ENCODE measurements at regions not wholly inside any gene's neighbourhood (a gene's known extent, or its start where the extent isn't known, plus 50 kb on each side); places are given as distances from the start of the nearest gene placed in this dataset.

DNA sequence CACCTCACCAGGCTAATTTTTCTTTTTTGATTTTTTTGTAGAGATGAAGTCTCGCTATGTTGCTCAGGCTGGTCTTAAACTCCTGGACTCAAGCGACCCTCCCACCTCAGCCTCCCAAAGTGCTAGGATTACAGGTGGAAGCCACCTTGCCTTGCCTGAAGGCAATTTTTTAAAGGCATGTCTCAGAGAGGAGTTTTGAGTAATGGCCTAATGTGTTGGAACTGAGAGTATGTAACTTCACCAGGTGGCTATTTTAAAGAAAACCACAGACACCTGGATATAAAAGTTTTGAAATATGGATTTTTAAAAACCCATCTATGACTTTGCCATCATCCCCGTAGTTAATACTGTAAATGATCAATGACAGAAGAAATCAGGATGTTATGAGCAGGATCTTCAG lies 119.8 kb upstream of the ATP8B1 start:
- Histone ChIP-seq H3K27ac (ENCODE audit: low read depth in 1 of 2, low read length in 2 of 2) (no peak overlapping the region), H3K4me1 (ENCODE audit: control insufficient read depth in 4 of 4, insufficient read depth in 4 of 4, low read length in 3 of 4) (peaks cover 0 to 5% (median 3%) of the 10 kb centered on the region in 4 donors), H3K36me3 (ENCODE audit: control insufficient read depth in 4 of 4, insufficient read depth in 3 of 4, low read depth in 1 of 4, low read length in 3 of 4) (no peaks in the 10 kb centered on the region), H3K27me3 (ENCODE audit: control insufficient read depth in 4 of 4, insufficient read depth in 4 of 4, low read length in 3 of 4) (no peaks in the 10 kb centered on the region), H3K4me3 (ENCODE audit: low read depth in 1 of 3, low read length in 3 of 3) (no peak overlapping the region), H3K9me3 (ENCODE audit: control insufficient read depth in 4 of 4, low read length in 3 of 4) (no peaks in the 10 kb centered on the region), H3K9ac (ENCODE audit: low read depth in 1 of 2, low read length in 2 of 2) (no peak overlapping the region)
- TF ChIP-seq RXRA (IDR thresholded peaks at IDR 0.05) = no peak
- TF ChIP-seq, protein P1, sequence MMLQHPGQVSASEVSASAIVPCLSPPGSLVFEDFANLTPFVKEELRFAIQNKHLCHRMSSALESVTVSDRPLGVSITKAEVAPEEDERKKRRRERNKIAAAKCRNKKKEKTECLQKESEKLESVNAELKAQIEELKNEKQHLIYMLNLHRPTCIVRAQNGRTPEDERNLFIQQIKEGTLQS (IDR thresholded peaks at IDR 0.05) = no peak
- no peak for TF ChIP-seq JUND (IDR thresholded peaks at IDR 0.05)
- no peak for TF ChIP-seq YY1 (IDR thresholded peaks at IDR 0.05)
- TF ChIP-seq RAD21 (IDR thresholded peaks at IDR 0.05) = no peak
- TF ChIP-seq, protein P2, sequence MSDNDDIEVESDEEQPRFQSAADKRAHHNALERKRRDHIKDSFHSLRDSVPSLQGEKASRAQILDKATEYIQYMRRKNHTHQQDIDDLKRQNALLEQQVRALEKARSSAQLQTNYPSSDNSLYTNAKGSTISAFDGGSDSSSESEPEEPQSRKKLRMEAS (IDR thresholded peaks at IDR 0.05) = no peak
- TF ChIP-seq HNF4A (conservative IDR thresholded peaks at IDR 0.05) = no peak
- WGBS = 96% methylated on average over 3 of the region's 3 CpGs
- no peak for DNase-seq (ENCODE audit: low spot score)

DNA sequence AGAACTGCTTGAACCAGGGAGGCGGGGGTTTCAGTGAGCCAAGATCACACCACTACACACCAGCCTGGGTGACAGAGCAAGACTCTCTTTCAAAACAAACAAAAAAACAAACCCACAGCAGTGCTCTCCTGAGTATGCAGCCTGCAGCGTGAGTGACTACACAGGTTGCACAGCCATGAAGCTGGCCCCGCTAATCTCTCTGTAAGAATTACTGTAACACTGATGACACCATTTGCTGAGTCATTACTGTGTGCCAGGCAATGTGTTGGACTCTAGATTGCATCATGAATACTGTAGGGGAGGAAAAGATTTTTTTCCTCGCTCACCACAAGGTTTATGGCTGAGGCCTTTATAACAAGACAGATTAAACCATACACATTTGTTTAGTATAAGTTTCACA lies 118.6 kb upstream of the ATP8B1 start:
- Histone ChIP-seq H3K27ac (ENCODE audit: low read depth in 1 of 2, low read length in 2 of 2) (no peak overlapping the region), H3K4me3 (ENCODE audit: low read depth in 1 of 3, low read length in 3 of 3) (no peak overlapping the region), H3K36me3 (ENCODE audit: control insufficient read depth in 4 of 4, insufficient read depth in 3 of 4, low read depth in 1 of 4, low read length in 3 of 4) (no peaks in the 10 kb centered on the region), H3K9me3 (ENCODE audit: control insufficient read depth in 4 of 4, low read length in 3 of 4) (no peaks in the 10 kb centered on the region), H3K9ac (ENCODE audit: low read depth in 1 of 2, low read length in 2 of 2) (no peak overlapping the region), H3K27me3 (ENCODE audit: control insufficient read depth in 4 of 4, insufficient read depth in 4 of 4, low read length in 3 of 4) (no peaks in the 10 kb centered on the region), H3K4me1 (ENCODE audit: control insufficient read depth in 4 of 4, insufficient read depth in 4 of 4, low read length in 3 of 4) (peaks cover 0 to 4% (median 0%) of the 10 kb centered on the region in 4 donors)
- 91% methylated on average over 4 of the region's 4 CpGs for WGBS
- no peak for DNase-seq (ENCODE audit: low spot score)
- TF ChIP-seq JUND (IDR thresholded peaks at IDR 0.05) (no peak), RAD21 (IDR thresholded peaks at IDR 0.05) (no peak), FOXA1 (IDR thresholded peaks at IDR 0.05) (no peak), NR2F2 (IDR thresholded peaks at IDR 0.05) (no peak), GABPA (IDR thresholded peaks at IDR 0.05 in 1 of 2, conservative IDR thresholded peaks at IDR 0.05 in 1 of 2) (no peak), SP1 (IDR thresholded peaks at IDR 0.05) (no peak), HNF4G (IDR thresholded peaks at IDR 0.05) (no peak)
- TF ChIP-seq, protein P1 (IDR thresholded peaks at IDR 0.05) = no peak
- TF ChIP-seq, protein P3, sequence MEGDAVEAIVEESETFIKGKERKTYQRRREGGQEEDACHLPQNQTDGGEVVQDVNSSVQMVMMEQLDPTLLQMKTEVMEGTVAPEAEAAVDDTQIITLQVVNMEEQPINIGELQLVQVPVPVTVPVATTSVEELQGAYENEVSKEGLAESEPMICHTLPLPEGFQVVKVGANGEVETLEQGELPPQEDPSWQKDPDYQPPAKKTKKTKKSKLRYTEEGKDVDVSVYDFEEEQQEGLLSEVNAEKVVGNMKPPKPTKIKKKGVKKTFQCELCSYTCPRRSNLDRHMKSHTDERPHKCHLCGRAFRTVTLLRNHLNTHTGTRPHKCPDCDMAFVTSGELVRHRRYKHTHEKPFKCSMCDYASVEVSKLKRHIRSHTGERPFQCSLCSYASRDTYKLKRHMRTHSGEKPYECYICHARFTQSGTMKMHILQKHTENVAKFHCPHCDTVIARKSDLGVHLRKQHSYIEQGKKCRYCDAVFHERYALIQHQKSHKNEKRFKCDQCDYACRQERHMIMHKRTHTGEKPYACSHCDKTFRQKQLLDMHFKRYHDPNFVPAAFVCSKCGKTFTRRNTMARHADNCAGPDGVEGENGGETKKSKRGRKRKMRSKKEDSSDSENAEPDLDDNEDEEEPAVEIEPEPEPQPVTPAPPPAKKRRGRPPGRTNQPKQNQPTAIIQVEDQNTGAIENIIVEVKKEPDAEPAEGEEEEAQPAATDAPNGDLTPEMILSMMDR (IDR thresholded peaks at IDR 0.05; ENCODE audit: low read depth, low read length, missing input control) = no peak
- TF ChIP-seq, protein P4, sequence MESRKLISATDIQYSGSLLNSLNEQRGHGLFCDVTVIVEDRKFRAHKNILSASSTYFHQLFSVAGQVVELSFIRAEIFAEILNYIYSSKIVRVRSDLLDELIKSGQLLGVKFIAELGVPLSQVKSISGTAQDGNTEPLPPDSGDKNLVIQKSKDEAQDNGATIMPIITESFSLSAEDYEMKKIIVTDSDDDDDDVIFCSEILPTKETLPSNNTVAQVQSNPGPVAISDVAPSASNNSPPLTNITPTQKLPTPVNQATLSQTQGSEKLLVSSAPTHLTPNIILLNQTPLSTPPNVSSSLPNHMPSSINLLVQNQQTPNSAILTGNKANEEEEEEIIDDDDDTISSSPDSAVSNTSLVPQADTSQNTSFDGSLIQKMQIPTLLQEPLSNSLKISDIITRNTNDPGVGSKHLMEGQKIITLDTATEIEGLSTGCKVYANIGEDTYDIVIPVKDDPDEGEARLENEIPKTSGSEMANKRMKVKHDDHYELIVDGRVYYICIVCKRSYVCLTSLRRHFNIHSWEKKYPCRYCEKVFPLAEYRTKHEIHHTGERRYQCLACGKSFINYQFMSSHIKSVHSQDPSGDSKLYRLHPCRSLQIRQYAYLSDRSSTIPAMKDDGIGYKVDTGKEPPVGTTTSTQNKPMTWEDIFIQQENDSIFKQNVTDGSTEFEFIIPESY (IDR thresholded peaks at IDR 0.05) = no peak
- TF ChIP-seq, protein P5, sequence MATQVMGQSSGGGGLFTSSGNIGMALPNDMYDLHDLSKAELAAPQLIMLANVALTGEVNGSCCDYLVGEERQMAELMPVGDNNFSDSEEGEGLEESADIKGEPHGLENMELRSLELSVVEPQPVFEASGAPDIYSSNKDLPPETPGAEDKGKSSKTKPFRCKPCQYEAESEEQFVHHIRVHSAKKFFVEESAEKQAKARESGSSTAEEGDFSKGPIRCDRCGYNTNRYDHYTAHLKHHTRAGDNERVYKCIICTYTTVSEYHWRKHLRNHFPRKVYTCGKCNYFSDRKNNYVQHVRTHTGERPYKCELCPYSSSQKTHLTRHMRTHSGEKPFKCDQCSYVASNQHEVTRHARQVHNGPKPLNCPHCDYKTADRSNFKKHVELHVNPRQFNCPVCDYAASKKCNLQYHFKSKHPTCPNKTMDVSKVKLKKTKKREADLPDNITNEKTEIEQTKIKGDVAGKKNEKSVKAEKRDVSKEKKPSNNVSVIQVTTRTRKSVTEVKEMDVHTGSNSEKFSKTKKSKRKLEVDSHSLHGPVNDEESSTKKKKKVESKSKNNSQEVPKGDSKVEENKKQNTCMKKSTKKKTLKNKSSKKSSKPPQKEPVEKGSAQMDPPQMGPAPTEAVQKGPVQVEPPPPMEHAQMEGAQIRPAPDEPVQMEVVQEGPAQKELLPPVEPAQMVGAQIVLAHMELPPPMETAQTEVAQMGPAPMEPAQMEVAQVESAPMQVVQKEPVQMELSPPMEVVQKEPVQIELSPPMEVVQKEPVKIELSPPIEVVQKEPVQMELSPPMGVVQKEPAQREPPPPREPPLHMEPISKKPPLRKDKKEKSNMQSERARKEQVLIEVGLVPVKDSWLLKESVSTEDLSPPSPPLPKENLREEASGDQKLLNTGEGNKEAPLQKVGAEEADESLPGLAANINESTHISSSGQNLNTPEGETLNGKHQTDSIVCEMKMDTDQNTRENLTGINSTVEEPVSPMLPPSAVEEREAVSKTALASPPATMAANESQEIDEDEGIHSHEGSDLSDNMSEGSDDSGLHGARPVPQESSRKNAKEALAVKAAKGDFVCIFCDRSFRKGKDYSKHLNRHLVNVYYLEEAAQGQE (IDR thresholded peaks at IDR 0.05) = no peak

Measured in liver (tissue), 8 donors.